NK-92 treated with Interleukin-12 subunit alpha and Interleukin-12 subunit beta, amount 100 ng/mL, for 24 hours (cell line): ENCODE measurements at regions not wholly inside any gene's neighbourhood (a gene's known extent, or its start where the extent isn't known, plus 50 kb on each side); places are given as distances from the start of the nearest gene placed in this dataset.
"Not testable (repeated sequence)": the region's sequence is repeated elsewhere in the genome, so short reads cannot be mapped to it uniquely, and the experiment has no call there.

Source experiments
- DNase-seq: peaks from one replicate; lab custom pipeline; 2025; lab: John Stamatoyannopoulos, UW

DNA sequence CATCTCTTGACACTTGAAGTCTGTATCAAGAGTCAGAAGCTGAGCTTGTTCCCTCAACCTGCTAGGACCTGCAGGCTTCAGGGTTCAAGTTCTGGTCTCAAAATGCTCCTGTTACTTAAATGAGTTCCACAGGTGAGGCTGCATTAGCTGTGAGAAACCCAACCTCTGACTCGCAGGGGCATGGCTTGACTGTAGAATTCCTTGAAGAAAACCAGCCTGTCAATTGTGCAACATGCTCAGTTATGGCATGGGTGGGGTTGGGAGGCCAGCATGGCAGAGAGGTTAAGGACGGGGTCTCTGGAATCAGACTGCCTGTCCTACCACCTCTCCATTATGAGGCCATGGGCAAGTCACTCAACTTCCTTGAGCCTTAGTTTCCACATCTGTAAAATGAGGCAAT is 235.8 kb downstream of the EN1 start:
- DNase-seq: no peak

DNA sequence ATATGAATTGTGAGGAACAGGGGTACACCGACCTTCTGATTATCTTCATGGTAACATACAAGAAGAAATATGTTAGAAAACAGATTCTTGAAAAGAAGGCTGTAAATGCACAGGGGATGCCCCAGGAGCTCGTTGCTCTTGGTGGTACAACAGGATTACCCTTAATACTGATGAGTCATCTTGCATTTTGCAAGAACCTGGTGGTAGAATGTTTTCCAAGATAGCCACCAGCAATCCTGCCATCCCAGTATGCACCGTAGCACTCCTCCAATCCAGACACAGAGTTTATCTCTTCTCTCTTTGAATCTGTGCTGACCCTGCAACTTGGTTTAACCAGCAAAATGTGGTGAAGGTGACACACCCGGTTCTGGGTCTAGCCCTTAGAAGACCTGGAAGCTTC is 238.3 kb downstream of the EN1 start:
- DNase-seq: no peak

DNA sequence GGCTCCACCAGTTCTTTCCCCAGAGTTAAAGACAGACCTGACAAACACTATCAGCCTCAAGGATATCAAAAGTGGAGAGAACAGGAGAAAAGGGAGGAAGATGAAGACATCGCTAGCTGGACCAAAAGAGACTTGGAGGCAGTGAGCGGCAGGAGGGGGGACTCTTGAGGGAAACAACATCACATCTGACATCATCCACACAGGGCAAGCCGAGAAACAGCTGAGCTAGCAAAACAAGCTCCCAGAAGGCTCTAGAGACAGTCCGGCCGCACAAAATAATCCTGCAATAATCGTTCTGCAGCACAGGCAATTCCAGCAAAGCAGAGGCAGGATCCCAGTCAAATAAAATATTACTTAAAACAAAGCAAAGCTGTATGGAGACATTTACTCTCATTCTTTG is 239.8 kb downstream of the EN1 start:
- no peak for DNase-seq

DNA sequence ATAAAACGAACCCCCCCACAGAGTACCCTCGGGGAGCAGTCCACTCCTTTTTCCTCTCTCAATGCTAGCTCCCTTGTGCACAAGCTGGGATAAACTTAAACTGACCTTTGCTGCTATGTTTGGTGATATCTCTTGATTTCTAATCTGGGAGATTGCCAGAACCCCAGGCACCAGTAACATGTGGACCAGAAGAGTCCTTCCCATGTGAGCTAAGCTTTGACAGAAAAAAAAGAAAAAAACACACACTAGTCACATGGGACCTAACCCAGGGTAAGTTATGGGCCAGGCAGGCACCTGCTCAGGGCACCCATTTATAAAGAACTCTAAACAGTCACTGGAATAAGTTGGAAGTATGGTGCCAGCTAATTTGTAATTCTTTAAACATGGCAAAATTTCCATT is 242.6 kb downstream of the EN1 start:
- DNase-seq: no peak

DNA sequence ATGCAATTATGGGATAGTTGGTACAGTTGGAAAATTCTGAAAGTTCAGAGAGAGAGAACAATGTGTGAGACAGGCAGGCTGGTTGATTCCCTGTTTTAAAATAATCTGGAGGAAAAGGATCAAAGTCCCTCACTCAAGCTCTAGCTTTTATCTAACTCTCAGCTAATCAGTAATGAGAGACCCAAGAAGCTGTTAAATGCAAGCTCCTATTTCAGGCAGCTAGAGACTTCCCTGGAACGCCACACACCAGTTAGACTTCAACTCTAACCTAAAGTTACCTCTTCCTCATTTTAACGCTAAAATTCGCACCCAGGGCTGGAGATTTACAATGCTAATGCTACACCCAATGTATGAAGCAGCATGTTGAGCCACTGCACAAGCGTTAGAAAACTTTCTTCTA is 243.1 kb downstream of the EN1 start:
- no peak for DNase-seq

DNA sequence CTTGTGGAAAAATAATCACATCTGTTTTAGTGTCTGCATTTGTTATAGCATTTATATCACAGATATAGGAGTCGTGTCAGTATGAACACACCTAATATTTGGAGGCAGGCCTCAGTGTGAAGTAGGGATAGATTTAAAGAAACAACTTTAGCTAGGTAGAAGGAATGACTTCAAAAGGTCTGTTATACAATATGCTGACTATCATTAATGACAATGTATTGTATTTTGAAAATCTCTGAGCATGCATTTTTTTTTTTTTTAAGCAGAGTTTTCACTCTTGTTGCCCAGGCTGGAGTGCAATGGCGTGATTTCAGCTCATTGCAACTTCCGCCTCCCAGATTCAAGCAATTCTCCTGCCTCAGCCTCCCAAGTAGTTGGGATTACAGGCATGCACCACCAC is 248.3 kb downstream of the EN1 start:
- no peak for DNase-seq

DNA sequence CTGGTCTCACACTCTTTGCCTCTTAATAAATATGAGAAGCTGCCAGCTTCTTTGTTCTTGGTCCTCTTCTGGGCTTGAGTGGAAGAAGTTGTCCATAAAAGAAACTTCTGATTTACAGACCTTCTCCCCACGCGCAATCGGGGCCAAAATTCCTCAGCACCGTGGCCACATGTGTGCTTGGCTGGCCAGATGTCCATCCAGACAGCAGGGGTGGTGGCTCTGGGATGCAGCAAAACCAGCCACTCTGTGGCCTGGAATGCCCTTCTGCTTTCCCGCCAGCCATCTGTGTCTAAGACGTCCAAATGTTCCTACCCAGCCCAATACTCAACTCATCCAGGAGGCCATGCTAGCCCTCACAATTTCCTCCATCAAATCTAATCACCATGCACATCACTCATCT is 250.8 kb downstream of the EN1 start:
- DNase-seq: no peak

DNA sequence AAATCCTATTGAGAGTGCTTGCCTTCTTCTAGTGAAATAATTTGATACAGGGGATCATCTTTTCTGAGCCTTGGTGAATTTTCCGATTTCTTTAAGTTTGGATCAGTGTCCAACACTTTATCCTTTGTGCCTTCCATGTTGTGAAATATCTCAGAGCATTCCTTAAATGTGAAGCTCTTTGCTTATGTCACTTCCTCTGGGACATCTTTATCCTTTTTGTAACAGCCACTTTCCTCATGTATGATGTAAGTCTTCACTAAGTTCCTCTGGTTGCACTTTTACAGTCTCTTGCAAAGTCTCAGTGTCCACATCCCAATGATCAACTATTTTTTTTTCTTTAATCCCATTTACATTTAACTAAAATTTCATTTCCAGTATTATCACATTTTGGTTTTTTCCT is 254.2 kb downstream of the EN1 start:
- DNase-seq: no peak

DNA sequence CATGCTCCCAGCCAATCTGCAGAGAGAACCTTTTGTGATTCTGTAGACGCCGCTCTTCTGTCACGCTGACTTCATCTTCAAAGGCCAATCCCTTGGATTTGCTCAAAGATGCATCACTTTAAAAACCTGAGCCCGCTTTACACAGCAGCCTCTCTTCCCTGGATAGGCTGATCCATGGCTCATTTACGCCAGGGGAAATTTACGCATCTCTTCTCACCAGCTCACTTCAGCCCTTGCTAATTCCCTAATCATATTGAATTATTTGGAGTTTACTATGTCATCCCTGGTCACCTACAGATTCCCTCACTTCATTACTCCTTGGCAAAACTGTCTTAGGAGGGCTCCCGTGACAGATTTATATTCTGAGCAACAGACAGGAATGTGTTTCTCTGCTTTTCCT is 256.2 kb downstream of the EN1 start:
- no peak for DNase-seq

DNA sequence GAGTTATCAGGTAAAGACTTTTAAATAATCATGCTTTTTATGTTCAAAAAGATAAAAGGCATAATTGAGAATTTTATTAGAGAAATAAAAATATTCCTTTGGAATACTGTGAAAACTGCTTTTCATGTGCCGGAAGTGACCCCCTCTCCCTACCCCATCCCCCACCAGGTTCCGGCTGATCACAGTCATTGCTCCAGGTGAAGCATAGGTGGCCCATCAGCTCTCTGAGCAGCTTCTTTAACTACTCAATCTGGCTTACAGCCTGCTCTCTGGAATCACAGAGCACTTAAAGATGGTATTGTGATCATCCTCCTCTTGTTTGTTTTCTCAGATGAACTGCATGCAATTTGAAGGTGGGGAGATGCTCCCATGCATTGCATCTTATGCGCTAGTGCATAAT is 257.7 kb downstream of the EN1 start:
- DNase-seq: no peak

DNA sequence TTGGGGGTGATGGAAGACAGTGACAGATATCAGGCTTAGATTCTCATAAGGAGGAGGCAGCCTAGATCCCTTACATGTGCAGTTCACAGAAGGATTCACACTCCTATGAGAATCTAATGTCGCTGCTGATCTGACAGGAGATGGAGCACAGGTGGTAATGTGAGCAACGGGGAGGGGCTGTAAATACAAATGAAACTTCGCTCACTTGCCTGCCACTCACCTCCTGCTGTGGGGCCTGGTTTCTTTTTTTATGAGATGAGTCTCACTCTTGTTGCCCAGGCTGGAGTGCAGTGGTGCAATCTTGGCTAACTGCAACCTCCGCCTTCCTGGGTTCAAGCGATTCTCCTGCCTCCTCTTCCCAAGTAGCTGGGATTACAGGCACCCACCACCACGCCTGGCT is 258.6 kb downstream of the EN1 start:
- DNase-seq: no peak

DNA sequence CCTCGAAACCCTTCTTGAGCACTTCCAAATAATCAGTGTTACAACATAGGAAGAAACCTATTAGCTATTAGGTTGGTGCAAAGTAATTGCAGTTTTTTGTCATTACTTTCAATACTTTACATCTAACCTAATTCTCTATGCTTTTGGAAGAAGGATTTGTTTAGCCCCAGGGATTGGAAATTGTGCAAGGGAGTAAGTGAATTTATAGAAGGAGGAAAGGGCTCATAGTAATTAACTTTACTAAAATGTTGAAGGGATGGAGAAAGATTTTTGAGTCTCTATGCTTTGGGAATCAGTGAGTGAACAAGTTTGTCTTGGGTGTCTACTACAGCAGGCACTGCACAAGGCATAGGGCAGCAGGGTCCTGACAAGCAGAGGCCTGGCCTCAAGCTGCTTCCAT is 261.1 kb downstream of the EN1 start:
- no peak for DNase-seq

DNA sequence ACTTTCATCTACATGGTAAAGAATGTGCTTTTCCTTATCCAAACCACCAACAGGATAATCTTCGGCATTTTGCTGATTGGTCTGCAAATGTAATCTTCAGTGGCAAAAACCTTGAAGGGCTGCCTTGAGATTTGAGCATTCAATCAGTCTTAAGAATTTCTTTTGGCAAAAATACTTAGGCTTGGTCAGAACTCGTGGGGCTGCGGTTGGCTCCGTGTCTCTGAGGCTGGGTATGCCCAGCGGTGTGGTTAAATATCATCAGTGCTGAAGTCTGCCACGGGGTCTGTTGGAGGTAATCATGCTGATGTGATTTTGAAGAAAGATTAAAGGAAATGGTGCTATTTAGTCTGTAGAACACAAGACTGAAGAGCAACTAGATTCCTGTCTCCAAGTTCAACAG is 262.6 kb downstream of the EN1 start:
- DNase-seq: no peak

DNA sequence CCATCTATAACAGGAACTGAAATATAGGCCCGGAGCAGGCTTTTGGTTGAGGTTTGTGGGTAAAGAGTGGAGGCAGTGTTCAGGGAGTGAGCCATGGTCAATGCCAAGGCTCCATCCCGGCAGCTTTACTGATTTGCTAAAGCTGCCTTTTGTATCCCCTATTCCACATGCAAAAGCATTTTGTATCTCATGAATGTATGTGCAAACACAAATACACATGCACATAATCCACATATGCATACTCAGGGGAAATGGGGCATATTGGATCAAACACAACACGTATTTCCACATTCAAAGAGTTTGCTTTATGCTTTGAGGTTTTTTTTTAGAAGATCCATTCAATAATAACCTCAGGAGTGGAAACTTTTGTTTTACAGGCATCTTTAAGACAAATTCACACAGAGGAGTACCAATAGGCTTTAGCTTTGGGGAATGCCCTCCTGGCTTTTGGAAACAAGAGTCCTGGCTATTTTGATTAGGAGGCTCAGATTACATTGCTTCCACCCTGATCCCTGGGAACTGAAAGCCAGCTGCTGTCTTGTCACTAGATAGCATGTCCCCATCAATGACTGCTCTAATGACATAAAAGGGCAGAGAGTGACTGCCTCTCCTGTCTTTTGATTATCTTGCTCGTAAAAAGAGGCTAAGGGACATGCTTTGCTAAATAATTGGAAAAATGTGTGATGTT is 263.2 kb downstream of the EN1 start:
- DNase-seq: no peak

DNA sequence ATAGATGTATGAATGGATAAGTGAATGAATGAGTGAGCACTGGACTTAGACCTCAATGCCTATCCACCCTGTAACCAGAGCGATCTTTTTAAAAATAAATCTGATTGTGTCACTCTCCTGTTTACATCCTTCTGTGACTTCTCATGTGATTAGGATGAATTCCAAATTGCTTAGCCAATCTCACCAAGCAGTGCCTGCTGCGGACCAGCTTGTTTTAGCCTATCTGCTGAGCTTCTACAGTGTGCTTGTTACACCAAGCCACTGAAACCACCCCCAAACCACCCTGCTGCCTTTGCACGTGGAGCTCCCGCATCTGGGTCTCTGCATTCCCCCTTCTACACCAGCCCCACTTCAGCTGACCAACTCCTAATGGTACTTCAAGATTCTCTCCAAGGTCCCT is 265.4 kb downstream of the EN1 start:
- no peak for DNase-seq

DNA sequence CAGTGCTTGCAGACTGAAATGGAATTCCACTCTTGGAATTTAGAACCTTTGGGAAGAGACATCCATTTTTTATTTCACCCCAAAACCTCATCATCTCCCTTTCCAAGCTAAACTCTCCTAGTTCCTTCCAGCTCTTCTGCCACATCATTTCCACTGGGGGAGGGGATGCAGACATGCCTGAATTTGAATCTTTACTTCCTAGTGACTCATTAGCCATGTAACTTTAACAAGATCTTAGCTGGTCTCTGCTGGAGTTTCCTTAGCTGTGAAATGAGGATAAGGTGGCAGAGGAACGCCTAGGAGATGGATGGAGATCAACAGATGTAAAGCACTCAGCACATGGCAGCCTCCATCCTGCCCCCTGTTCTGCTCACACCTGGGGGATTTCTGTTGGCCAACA is 266.8 kb downstream of the EN1 start:
- no peak for DNase-seq

DNA sequence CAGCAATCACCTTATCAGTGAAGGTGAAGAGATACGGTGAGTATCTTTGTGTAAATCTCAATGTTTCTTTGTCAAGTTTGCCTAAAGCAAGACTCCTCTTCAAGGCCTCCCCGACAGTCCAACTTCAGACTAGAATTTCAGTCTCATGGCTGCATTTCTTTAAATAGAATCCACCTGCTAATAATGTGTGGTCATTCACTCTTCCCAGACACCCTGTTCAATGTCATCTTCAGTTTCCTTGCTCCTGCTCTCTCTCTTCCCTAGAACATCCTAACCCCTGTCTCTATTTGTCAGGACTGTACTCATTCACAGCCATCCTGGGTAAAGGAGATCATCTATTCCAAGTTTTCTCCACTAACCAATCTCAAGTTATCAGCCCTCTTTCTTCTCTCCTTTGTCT is 267.3 kb downstream of the EN1 start:
- DNase-seq: no peak

DNA sequence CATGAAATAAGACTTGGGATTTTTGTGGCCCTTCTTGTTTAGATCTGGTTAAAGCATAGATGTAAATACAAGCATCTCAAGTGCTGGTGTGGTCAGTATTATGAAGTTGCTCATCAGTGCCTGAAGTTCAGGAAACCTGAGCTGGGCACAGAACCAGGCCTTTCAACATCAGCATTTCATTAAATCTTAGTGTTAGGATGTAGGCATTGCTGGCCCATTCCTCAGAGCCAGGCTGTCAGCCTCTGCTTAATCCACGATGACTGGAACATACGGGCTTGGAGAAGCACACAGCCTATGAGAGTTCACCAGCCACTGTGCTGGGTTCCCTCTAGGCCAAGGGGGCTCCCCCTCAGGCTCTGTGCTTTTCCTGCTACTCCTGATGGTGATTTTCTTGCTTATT is 270.2 kb downstream of the EN1 start:
- DNase-seq: no peak

DNA sequence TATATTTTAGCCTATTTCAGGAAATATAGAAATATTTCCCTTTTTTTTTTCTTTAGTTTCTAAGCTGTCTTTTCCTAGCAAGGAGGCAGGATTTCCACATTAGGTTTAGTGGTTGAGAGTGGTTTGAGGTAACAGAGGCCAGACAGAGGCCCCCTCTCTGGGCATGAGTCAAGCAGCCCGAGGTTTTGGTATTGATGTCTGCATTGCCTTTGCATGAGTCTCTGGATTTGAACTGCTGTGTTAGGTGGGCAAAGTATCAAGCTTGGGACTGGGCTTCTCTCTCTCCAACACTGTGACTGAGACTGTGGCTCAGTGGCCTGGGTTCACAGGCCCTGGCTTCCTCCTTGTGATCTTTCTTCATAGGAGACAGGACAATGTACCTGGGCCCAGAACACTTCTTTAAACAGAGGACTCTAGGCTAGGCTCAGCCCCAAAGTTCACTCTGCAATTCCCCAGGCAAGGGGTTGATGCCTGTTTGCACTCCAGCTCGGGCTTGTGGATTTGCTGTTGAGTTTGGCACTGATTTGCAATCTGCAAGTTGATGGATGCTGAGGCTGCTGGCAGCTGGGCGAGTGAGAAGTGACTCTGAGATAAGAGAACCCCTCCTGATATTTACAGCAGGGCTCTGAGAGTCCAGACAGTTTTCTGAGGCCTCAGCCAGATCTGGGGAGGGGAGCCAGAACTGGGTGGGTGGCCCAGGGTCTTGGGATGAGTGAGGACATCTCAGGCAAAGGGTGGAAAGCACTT is 271.2 kb downstream of the EN1 start:
- DNase-seq: no peak

DNA sequence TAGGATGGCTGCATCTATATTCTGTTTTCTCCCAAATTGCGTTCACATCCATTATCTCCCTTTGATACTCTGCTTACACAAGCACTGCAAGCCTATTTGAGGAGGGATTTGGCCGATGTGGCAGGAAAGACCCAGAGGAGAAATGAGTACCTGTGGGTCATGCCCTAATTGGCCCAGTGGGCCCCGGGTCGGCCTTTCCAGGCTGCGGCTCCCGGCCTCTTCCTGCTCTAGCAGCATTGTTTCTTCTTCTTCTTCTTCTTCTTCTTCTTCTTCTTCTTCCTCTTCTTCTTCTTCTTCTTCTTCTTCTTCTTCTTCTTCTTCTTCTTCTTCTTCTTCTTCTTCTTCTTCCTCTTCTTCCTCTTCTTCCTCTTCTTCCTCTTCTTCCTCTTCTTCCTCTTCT is 275.1 kb downstream of the EN1 start:
- not testable (repeated sequence) for DNase-seq

DNA sequence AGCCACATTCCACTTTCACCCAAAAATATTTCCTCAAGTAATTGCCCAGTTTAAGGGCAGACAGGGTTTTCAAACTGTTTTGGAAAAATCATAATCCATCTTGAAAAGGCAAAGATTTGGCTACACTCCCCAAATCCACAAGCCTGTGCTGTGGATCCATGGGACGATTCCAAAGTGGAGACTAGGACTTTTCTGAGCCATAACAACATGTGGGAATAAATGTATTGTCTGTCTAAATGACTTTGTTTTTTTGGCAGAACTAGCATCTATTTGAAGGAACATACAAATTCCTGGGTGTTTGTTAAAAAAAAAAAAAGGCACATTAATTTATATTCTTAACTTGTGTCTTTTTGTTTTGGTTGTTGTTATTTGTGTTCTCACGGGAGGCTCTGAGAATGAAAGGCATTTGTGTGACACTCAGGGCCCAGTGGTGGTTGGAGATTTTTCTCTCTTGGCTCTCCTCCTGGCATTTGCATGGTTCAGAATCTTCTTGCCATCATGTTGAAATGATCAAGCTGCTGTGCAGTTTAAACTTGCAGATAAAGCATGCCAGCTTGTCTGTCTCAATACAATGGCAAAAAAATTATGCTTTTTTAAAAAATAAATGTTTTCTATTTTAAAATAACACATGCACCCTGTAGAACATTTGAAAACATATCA is 277.4 kb downstream of the EN1 start:
- DNase-seq: no peak

DNA sequence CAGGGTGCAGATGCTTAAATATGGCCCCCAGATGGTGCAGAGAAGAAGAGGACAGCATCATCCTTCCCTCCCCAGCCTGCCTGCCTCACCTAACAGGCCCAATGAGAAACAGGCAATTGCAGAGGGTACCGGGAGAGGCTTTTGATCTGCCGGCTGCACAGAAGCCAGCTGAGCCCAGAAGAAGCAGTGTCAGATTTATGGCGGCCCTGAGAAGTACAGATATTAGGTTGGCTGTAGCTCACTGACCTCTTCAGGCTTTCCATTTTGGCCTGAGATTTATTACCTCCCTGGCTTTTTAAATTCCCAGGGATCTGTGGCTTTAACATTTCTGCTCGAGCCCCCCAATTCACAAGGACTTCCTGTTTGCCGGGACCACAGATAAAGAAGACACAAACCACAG is 278.7 kb downstream of the EN1 start:
- DNase-seq: no peak

DNA sequence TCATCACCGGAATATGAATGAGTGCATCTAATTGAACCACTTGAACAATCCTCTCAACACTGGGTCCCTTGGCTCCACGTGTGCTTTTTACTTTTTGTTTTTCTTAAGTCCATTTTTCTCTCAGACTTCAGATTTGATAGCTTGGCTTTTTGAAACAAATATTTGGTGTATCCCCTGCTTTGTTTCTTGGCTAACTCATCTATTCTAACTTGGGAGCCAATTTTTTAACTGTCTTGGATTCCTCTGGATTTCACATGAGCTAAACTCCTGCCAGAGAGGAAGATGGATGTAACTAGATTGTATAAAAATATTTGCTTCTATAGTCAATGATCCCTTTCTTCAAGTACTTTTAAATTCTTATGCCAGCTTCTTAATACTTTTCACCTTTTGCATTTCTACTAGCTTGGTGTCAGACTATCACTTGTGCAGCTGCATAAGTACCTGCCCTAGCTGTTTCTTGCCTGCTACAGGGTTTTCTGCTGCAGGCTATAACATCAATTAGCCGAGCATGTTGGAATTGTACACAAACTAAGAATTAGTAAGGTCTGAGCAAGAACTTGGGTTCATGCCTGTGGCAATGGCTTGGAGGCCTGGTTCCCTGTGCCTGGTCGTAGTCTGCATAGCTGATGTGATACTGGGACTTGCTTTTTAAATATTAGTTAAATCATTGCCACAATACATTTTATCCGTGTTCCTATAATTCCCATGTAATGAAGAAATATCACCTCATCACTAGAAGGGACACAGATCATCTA is 281.5 kb downstream of the EN1 start:
- DNase-seq: no peak
